ENCODE measurements at regions not wholly inside any gene's neighbourhood (a gene's known extent, or its start where the extent isn't known, plus 50 kb on each side); places are given as distances from the start of the nearest gene placed in this dataset.

GRCh38 chr12:97274386-97274785, 188.2 kb upstream of the RMST start:
- H3K79me2 ChIP-seq (ENCODE audit: control insufficient read depth, low read length), result no peaks in the 10 kb centered on the region
- no peak overlapping the region for H3K27ac ChIP-seq (ENCODE audit: low read depth, low read length)
- H4K20me1 ChIP-seq (ENCODE audit: control insufficient read depth, insufficient read depth, low read depth, low read length), result no peaks in the 10 kb centered on the region
- H3K4me2 ChIP-seq (ENCODE audit: low read length), result no peak overlapping the region
- no peak overlapping the region for H3K4me3 ChIP-seq (ENCODE audit: low read length)
- H3K9me2 ChIP-seq (replicated peaks; ENCODE audit: control insufficient read depth, low read length), result no peaks in the 10 kb centered on the region
- no peaks in the 10 kb centered on the region for H3K36me3 ChIP-seq (ENCODE audit: control insufficient read depth, low read length)
- H3F3A ChIP-seq (ENCODE audit: control insufficient read depth, insufficient read depth), result no peaks in the 10 kb centered on the region
- H3K27me3 ChIP-seq (ENCODE audit: control insufficient read depth, low read length), result peaks cover 4% of the 10 kb centered on the region; the same call in 1 of the 2 replicates
- H3K4me1 ChIP-seq (ENCODE audit: control insufficient read depth, low read length), result no peaks in the 10 kb centered on the region
- H3K9me3 ChIP-seq (ENCODE audit: control insufficient read depth, insufficient read depth, low read length), result no peaks in the 10 kb centered on the region; the same call in 1 of the 2 replicates
- no peak for TF ChIP-seq CTCF (IDR thresholded peaks at IDR 0.05; ENCODE audit: low read depth, low read length, poor library complexity, severe bottlenecking)
- no peak for TF ChIP-seq EZH2phosphoT487 (IDR thresholded peaks at IDR 0.05; ENCODE audit: borderline replicate concordance, low read length)

GRCh38 chr12:97275256-97275655, 187.3 kb upstream of the RMST start:
- H3K4me1 ChIP-seq (ENCODE audit: control insufficient read depth, low read length), result no peaks in the 10 kb centered on the region
- H3K27ac ChIP-seq (ENCODE audit: low read depth, low read length), result no peak overlapping the region
- H3K36me3 ChIP-seq (ENCODE audit: control insufficient read depth, low read length), result no peaks in the 10 kb centered on the region
- H3K27me3 ChIP-seq (ENCODE audit: control insufficient read depth, low read length), result peaks cover 4% of the 10 kb centered on the region; the same call in 1 of the 2 replicates
- H3K79me2 ChIP-seq (ENCODE audit: control insufficient read depth, low read length), result no peaks in the 10 kb centered on the region
- H3K9me2 ChIP-seq (replicated peaks; ENCODE audit: control insufficient read depth, low read length), result no peaks in the 10 kb centered on the region
- H3K4me3 ChIP-seq (ENCODE audit: low read length), result no peak overlapping the region
- TF ChIP-seq EZH2phosphoT487 (IDR thresholded peaks at IDR 0.05; ENCODE audit: borderline replicate concordance, low read length) (no peak), CTCF (IDR thresholded peaks at IDR 0.05; ENCODE audit: low read depth, low read length, poor library complexity, severe bottlenecking) (no peak)
- H3K9me3 ChIP-seq (ENCODE audit: control insufficient read depth, insufficient read depth, low read length), result no peaks in the 10 kb centered on the region; the same call in 1 of the 2 replicates
- H4K20me1 ChIP-seq (ENCODE audit: control insufficient read depth, insufficient read depth, low read depth, low read length), result no peaks in the 10 kb centered on the region
- no peaks in the 10 kb centered on the region for H3F3A ChIP-seq (ENCODE audit: control insufficient read depth, insufficient read depth)
- no peak overlapping the region for H3K4me2 ChIP-seq (ENCODE audit: low read length)

GRCh38 chr12:97275728-97276590, 186.6 kb upstream of the RMST start:
- H3K4me3 ChIP-seq (ENCODE audit: low read length), result no peak overlapping the region
- H3K4me2 ChIP-seq (ENCODE audit: low read length), result no peak overlapping the region
- H3K4me1 ChIP-seq (ENCODE audit: control insufficient read depth, low read length), result no peaks in the 10 kb centered on the region
- no peaks in the 10 kb centered on the region for H3K79me2 ChIP-seq (ENCODE audit: control insufficient read depth, low read length)
- peaks cover 4% of the 10 kb centered on the region; the same call in 1 of the 2 replicates for H3K27me3 ChIP-seq (ENCODE audit: control insufficient read depth, low read length)
- H3K27ac ChIP-seq (ENCODE audit: low read depth, low read length), result no peak overlapping the region
- H4K20me1 ChIP-seq (ENCODE audit: control insufficient read depth, insufficient read depth, low read depth, low read length), result no peaks in the 10 kb centered on the region
- TF ChIP-seq CTCF (IDR thresholded peaks at IDR 0.05; ENCODE audit: low read depth, low read length, poor library complexity, severe bottlenecking) (no peak), EZH2phosphoT487 (IDR thresholded peaks at IDR 0.05; ENCODE audit: borderline replicate concordance, low read length) (no peak)
- no peaks in the 10 kb centered on the region for H3F3A ChIP-seq (ENCODE audit: control insufficient read depth, insufficient read depth)
- H3K9me3 ChIP-seq (ENCODE audit: control insufficient read depth, insufficient read depth, low read length), result no peaks in the 10 kb centered on the region
- no peaks in the 10 kb centered on the region for H3K9me2 ChIP-seq (replicated peaks; ENCODE audit: control insufficient read depth, low read length)
- H3K36me3 ChIP-seq (ENCODE audit: control insufficient read depth, low read length), result no peaks in the 10 kb centered on the region

Measured in DOHH2 (cell line).